Uterus (tissue), 3 donors: ENCODE measurements at regions not wholly inside any gene's neighbourhood (a gene's known extent, or its start where the extent isn't known, plus 50 kb on each side); places are given as distances from the start of the nearest gene placed in this dataset.

Experiments used
- DNase-seq, 2 donors: peaks; one replicate each; pipeline ENCODE4 v3.0.0-alpha.2; 2019 to 2020
- H3K27ac ChIP-seq, 2 donors: fragments of 200-600 bp; sonication (generic); 1 replicate in 1 of 2; 2 replicates in 1 of 2; pipeline ENCODE4 v1.5.1; 2016 to 2018
- H3K27me3 ChIP-seq, 2 donors: fragments of 200-600 bp; sonication (generic); one replicate each; pipeline ENCODE4 v1.5.1; 2018 to 2019; ENCODE audit warnings: control low read depth in 1 of 2
- H3K36me3 ChIP-seq, 2 donors: fragments of 200-600 bp; sonication (generic); one replicate each; pipeline ENCODE4 v1.5.1; 2019; ENCODE audit warnings: control low read depth in 1 of 2
- H3K4me1 ChIP-seq, 2 donors: fragments of 200-600 bp; sonication (generic); one replicate each; pipeline ENCODE4 v1.5.1; 2018 to 2019; ENCODE audit warnings: control low read depth in 1 of 2
- H3K4me3 ChIP-seq, 2 donors: fragments of 200-600 bp; sonication (generic); 1 replicate in 1 of 2; 2 replicates in 1 of 2; pipeline ENCODE4 v1.5.1; 2018 to 2019; ENCODE audit warnings: mild to moderate bottlenecking in 1 of 2
- H3K9me3 ChIP-seq, 2 donors: fragments of 200-600 bp; sonication (generic); one replicate each; pipeline ENCODE4 v1.5.1; 2019; ENCODE audit warnings: control low read depth in 1 of 2
- CTCF ChIP-seq, 4 experiments: fragments of 200-600 bp in 2 of 4; fragments of 450-650 bp in 2 of 4; sonication (generic) in 2 of 4; IDR thresholded peaks; one replicate each; pipeline ENCODE4 v1.5.1; 2016 to 2019; ENCODE audit warnings: antibody characterized with exemption in 4 of 4, mild to moderate bottlenecking in 2 of 4, moderate library complexity in 1 of 4
- POLR2A ChIP-seq, 2 donors: fragments of 450-650 bp; IDR thresholded peaks; one replicate each; pipeline ENCODE4 v1.6.1; 2016; ENCODE audit warnings: antibody characterized with exemption in 2 of 2, mild to moderate bottlenecking in 1 of 2, moderate library complexity in 1 of 2
- intact Hi-C: fragments of 100-400 bp; cut with DNase I; formaldehyde crosslinking; loops from one replicate; pipeline ENCODE4 v1.15.1; 2023; ENCODE audit warnings: low total_unique reads
- donor health status: DM: yes; HTN: yes; CAD: no.

GRCh38 chr2:129879614-129880180 lies 99.8 kb upstream of the RAB6C start:
- intact Hi-C loops: no loop called here
- H3K27me3 ChIP-seq: no peaks in the 10 kb centered on the region
- H3K4me3 ChIP-seq: no peak overlapping the region
- no peak overlapping the region for H3K27ac ChIP-seq
- no peaks in the 10 kb centered on the region for H3K4me1 ChIP-seq
- no peak for TF ChIP-seq POLR2A (IDR thresholded peaks at IDR 0.05)
- no peak for TF ChIP-seq CTCF (IDR thresholded peaks at IDR 0.05)
- DNase-seq: no peak
- no peaks in the 10 kb centered on the region for H3K9me3 ChIP-seq
- H3K36me3 ChIP-seq: no peaks in the 10 kb centered on the region

- H3K9me3 ChIP-seq: no peaks in the 10 kb centered on the region
- no peaks in the 10 kb centered on the region for H3K4me1 ChIP-seq
- H3K36me3 ChIP-seq: no peaks in the 10 kb centered on the region
- H3K27ac ChIP-seq: no peak overlapping the region
- intact Hi-C loops: no loop called here
- TF ChIP-seq POLR2A (IDR thresholded peaks at IDR 0.05) (no peak), CTCF (IDR thresholded peaks at IDR 0.05) (no peak)
- no peak overlapping the region for H3K4me3 ChIP-seq
- H3K27me3 ChIP-seq: no peaks in the 10 kb centered on the region
- DNase-seq: no peak
Observed at GRCh38 chr2:129880309-129880708, 99.2 kb upstream of the RAB6C start.

- no peaks in the 10 kb centered on the region for H3K36me3 ChIP-seq
- TF ChIP-seq CTCF (IDR thresholded peaks at IDR 0.05): no peak
- no peak for TF ChIP-seq POLR2A (IDR thresholded peaks at IDR 0.05)
Observed at GRCh38 chr2:129880971-129881370, 98.5 kb upstream of the RAB6C start.

GRCh38 chr2:129881786-129882396 lies 97.6 kb upstream of the RAB6C start:
- no peaks in the 10 kb centered on the region for H3K4me1 ChIP-seq
- DNase-seq: no peak
- no peaks in the 10 kb centered on the region for H3K9me3 ChIP-seq
- no peak for TF ChIP-seq POLR2A (IDR thresholded peaks at IDR 0.05)
- no peak for TF ChIP-seq CTCF (IDR thresholded peaks at IDR 0.05)
- no peaks in the 10 kb centered on the region for H3K36me3 ChIP-seq
- intact Hi-C loops: no loop called here
- no peaks in the 10 kb centered on the region for H3K27me3 ChIP-seq
- H3K4me3 ChIP-seq: no peak overlapping the region
- no peak overlapping the region for H3K27ac ChIP-seq

More at GRCh38 chr2:129880971-129881370, 98.5 kb upstream of the RAB6C start:
- Histone ChIP-seq H3K9me3 (no peaks in the 10 kb centered on the region), H3K4me1 (no peaks in the 10 kb centered on the region), H3K4me3 (no peak overlapping the region), H3K27ac (no peak overlapping the region), H3K27me3 (no peaks in the 10 kb centered on the region)
- no peak for DNase-seq
- intact Hi-C loops: no loop called here

GRCh38 chr2:129882476-129882875 lies 97.0 kb upstream of the RAB6C start:
- H3K4me1 ChIP-seq: no peaks in the 10 kb centered on the region
- H3K36me3 ChIP-seq: no peaks in the 10 kb centered on the region
- no peak for DNase-seq
- no peak overlapping the region for H3K4me3 ChIP-seq
- H3K9me3 ChIP-seq: no peaks in the 10 kb centered on the region
- intact Hi-C loops: no loop called here
- no peak for TF ChIP-seq POLR2A (IDR thresholded peaks at IDR 0.05)
- no peak for TF ChIP-seq CTCF (IDR thresholded peaks at IDR 0.05)
- H3K27me3 ChIP-seq: no peaks in the 10 kb centered on the region
- H3K27ac ChIP-seq: no peak overlapping the region
